ENCODE measurements at regions not wholly inside any gene's neighbourhood (a gene's known extent, or its start where the extent isn't known, plus 50 kb on each side); places are given as distances from the start of the nearest gene placed in this dataset.
"Not testable (repeated sequence)": the region's sequence is repeated elsewhere in the genome, so short reads cannot be mapped to it uniquely, and the experiment has no call there.

GRCh38 chr1:221525749-221526148 lies 216.1 kb downstream of the DUSP10 start:
- Histone ChIP-seq H3K79me2 (ENCODE audit: control insufficient read depth, insufficient read depth, low read length) (no peaks in the 10 kb centered on the region), H3K36me3 (ENCODE audit: control insufficient read depth, insufficient read depth, low read length) (no peaks in the 10 kb centered on the region), H3K27ac (ENCODE audit: insufficient read depth, low read length) (no peak overlapping the region), H3K9me3 (ENCODE audit: control insufficient read depth, insufficient read depth, low read depth, low read length) (no peaks in the 10 kb centered on the region), H3K4me3 (replicated peaks in 1 of 4; ENCODE audit: control extremely low read depth in 1 of 4, insufficient read depth in 1 of 4, low read depth in 3 of 4, low read length in 4 of 4) (no peak overlapping the region), H3K27me3 (ENCODE audit: control insufficient read depth, insufficient read depth, low read length) (no peaks in the 10 kb centered on the region), H4K20me1 (ENCODE audit: control insufficient read depth, extremely low read depth, insufficient read depth, low read length) (no peaks in the 10 kb centered on the region), H2AFZ (ENCODE audit: low read length) (no peak overlapping the region), H3K4me2 (ENCODE audit: extremely low read depth, insufficient read depth, low read length) (no peak overlapping the region), H3K9ac (ENCODE audit: insufficient read depth, low read length) (no peak overlapping the region), H3K4me1 (ENCODE audit: control insufficient read depth, extremely low read depth, insufficient read depth, low read length) (no peaks in the 10 kb centered on the region)
- DNase-seq (ENCODE audit: low read depth in 2 of 2), result no peak
- TF ChIP-seq, protein P1, sequence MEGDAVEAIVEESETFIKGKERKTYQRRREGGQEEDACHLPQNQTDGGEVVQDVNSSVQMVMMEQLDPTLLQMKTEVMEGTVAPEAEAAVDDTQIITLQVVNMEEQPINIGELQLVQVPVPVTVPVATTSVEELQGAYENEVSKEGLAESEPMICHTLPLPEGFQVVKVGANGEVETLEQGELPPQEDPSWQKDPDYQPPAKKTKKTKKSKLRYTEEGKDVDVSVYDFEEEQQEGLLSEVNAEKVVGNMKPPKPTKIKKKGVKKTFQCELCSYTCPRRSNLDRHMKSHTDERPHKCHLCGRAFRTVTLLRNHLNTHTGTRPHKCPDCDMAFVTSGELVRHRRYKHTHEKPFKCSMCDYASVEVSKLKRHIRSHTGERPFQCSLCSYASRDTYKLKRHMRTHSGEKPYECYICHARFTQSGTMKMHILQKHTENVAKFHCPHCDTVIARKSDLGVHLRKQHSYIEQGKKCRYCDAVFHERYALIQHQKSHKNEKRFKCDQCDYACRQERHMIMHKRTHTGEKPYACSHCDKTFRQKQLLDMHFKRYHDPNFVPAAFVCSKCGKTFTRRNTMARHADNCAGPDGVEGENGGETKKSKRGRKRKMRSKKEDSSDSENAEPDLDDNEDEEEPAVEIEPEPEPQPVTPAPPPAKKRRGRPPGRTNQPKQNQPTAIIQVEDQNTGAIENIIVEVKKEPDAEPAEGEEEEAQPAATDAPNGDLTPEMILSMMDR (conservative IDR thresholded peaks at IDR 0.05 in 1 of 2, IDR thresholded peaks at IDR 0.05 in 1 of 2; ENCODE audit: low read depth in 1 of 2, low read length in 2 of 2), result no peak

GRCh38 chr1:221527302-221527701 lies 214.6 kb downstream of the DUSP10 start:
- H4K20me1 ChIP-seq (ENCODE audit: control insufficient read depth, extremely low read depth, insufficient read depth, low read length), result no peaks in the 10 kb centered on the region
- no peaks in the 10 kb centered on the region for H3K79me2 ChIP-seq (ENCODE audit: control insufficient read depth, insufficient read depth, low read length)
- no peak overlapping the region for H3K27ac ChIP-seq (ENCODE audit: insufficient read depth, low read length)
- no peaks in the 10 kb centered on the region for H3K36me3 ChIP-seq (ENCODE audit: control insufficient read depth, insufficient read depth, low read length)
- no peaks in the 10 kb centered on the region for H3K9me3 ChIP-seq (ENCODE audit: control insufficient read depth, insufficient read depth, low read depth, low read length)
- no peak overlapping the region for H3K4me2 ChIP-seq (ENCODE audit: extremely low read depth, insufficient read depth, low read length)
- H2AFZ ChIP-seq (ENCODE audit: low read length), result no peak overlapping the region
- H3K4me3 ChIP-seq (replicated peaks in 1 of 4; ENCODE audit: control extremely low read depth in 1 of 4, insufficient read depth in 1 of 4, low read depth in 3 of 4, low read length in 4 of 4), result no peak overlapping the region
- H3K27me3 ChIP-seq (ENCODE audit: control insufficient read depth, insufficient read depth, low read length), result no peaks in the 10 kb centered on the region
- no peak for TF ChIP-seq EZH2 (IDR thresholded peaks at IDR 0.05; ENCODE audit: low read length, missing control alignments)
- TF ChIP-seq, protein P1 (conservative IDR thresholded peaks at IDR 0.05 in 1 of 2, IDR thresholded peaks at IDR 0.05 in 1 of 2; ENCODE audit: low read depth in 1 of 2, low read length in 2 of 2), result no peak
- no peak for DNase-seq (ENCODE audit: low read depth in 2 of 2)
- no peaks in the 10 kb centered on the region for H3K4me1 ChIP-seq (ENCODE audit: control insufficient read depth, extremely low read depth, insufficient read depth, low read length)
- H3K9ac ChIP-seq (ENCODE audit: insufficient read depth, low read length), result no peak overlapping the region

- Histone ChIP-seq H3K4me1 (ENCODE audit: control insufficient read depth, extremely low read depth, insufficient read depth, low read length) (no peaks in the 10 kb centered on the region), H3K27me3 (ENCODE audit: control insufficient read depth, insufficient read depth, low read length) (no peaks in the 10 kb centered on the region), H4K20me1 (ENCODE audit: control insufficient read depth, extremely low read depth, insufficient read depth, low read length) (no peaks in the 10 kb centered on the region), H3K9me3 (ENCODE audit: control insufficient read depth, insufficient read depth, low read depth, low read length) (no peaks in the 10 kb centered on the region), H3K9ac (ENCODE audit: insufficient read depth, low read length) (no peak overlapping the region), H3K4me2 (ENCODE audit: extremely low read depth, insufficient read depth, low read length) (no peak overlapping the region), H2AFZ (ENCODE audit: low read length) (no peak overlapping the region), H3K36me3 (ENCODE audit: control insufficient read depth, insufficient read depth, low read length) (no peaks in the 10 kb centered on the region), H3K27ac (ENCODE audit: insufficient read depth, low read length) (no peak overlapping the region), H3K4me3 (replicated peaks in 1 of 4; ENCODE audit: control extremely low read depth in 1 of 4, insufficient read depth in 1 of 4, low read depth in 3 of 4, low read length in 4 of 4) (no peak overlapping the region), H3K79me2 (ENCODE audit: control insufficient read depth, insufficient read depth, low read length) (no peaks in the 10 kb centered on the region)
- peak in 1 of 2 donors; percentile 8 for DNase-seq (ENCODE audit: low read depth in 2 of 2)
- TF ChIP-seq, protein P1 (conservative IDR thresholded peaks at IDR 0.05 in 1 of 2, IDR thresholded peaks at IDR 0.05 in 1 of 2; ENCODE audit: low read depth in 1 of 2, low read length in 2 of 2), result no peak
- TF ChIP-seq EZH2 (IDR thresholded peaks at IDR 0.05; ENCODE audit: low read length, missing control alignments), result no peak
Measured at GRCh38 chr1:221527886-221528624, 213.8 kb downstream of the DUSP10 start.

- H3K4me3 ChIP-seq (replicated peaks in 1 of 4; ENCODE audit: control extremely low read depth in 1 of 4, insufficient read depth in 1 of 4, low read depth in 3 of 4, low read length in 4 of 4); H3K4me1 ChIP-seq (ENCODE audit: control insufficient read depth, extremely low read depth, insufficient read depth, low read length); H3K9ac ChIP-seq (ENCODE audit: insufficient read depth, low read length); H3K9me3 ChIP-seq (ENCODE audit: control insufficient read depth, insufficient read depth, low read depth, low read length); H3K27me3 ChIP-seq (ENCODE audit: control insufficient read depth, insufficient read depth, low read length); DNase-seq (ENCODE audit: low read depth in 2 of 2); H3K36me3 ChIP-seq (ENCODE audit: control insufficient read depth, insufficient read depth, low read length); H4K20me1 ChIP-seq (ENCODE audit: control insufficient read depth, extremely low read depth, insufficient read depth, low read length); H3K27ac ChIP-seq (ENCODE audit: insufficient read depth, low read length); H3K4me2 ChIP-seq (ENCODE audit: extremely low read depth, insufficient read depth, low read length); H3K79me2 ChIP-seq (ENCODE audit: control insufficient read depth, insufficient read depth, low read length); H2AFZ ChIP-seq (ENCODE audit: low read length): not testable (repeated sequence)
Measured at GRCh38 chr1:221530159-221530558, 211.7 kb downstream of the DUSP10 start.
